Large intestine (tissue), 3 donors: ENCODE measurements at regions not wholly inside any gene's neighbourhood (a gene's known extent, or its start where the extent isn't known, plus 50 kb on each side); places are given as distances from the start of the nearest gene placed in this dataset.

Source experiments
- DNase-seq, 2 donors: peaks; one replicate each; pipeline versions ENCODE4 v3.0.0 to v3.0.0-alpha.2; 2013
- H3K27ac ChIP-seq: one replicate; pipeline ENCODE4 v1.5.1; 2013; ENCODE audit warnings: low read length
- H3K27me3 ChIP-seq: 2 replicates; pipeline ENCODE4 v1.6.1; 2013; ENCODE audit warnings: low read length; ENCODE audit not compliant: control insufficient read depth, insufficient read depth
- H3K36me3 ChIP-seq: 2 replicates; pipeline ENCODE4 v1.6.1; 2013; ENCODE audit warnings: low read length; ENCODE audit not compliant: control insufficient read depth, insufficient read depth
- H3K4me1 ChIP-seq: one replicate; pipeline ENCODE4 v1.6.1; 2013; ENCODE audit warnings: low read length; ENCODE audit not compliant: control insufficient read depth, insufficient read depth
- H3K4me3 ChIP-seq: one replicate; pipeline ENCODE4 v1.5.1; 2013; ENCODE audit warnings: low read length
- H3K9me3 ChIP-seq: one replicate; pipeline ENCODE4 v1.6.1; 2013; ENCODE audit warnings: mild to moderate bottlenecking, low read depth, low read length, moderate library complexity; ENCODE audit not compliant: control insufficient read depth
- WGBS: methylation state at CpG from one replicate; pipeline ENCODE4 v1.1.5; 2013; ENCODE audit warnings: low lambda C conversion rate; ENCODE audit not compliant: insufficient coverage; 5-methylcytosine and 5-hydroxymethylcytosine counted together

DNA sequence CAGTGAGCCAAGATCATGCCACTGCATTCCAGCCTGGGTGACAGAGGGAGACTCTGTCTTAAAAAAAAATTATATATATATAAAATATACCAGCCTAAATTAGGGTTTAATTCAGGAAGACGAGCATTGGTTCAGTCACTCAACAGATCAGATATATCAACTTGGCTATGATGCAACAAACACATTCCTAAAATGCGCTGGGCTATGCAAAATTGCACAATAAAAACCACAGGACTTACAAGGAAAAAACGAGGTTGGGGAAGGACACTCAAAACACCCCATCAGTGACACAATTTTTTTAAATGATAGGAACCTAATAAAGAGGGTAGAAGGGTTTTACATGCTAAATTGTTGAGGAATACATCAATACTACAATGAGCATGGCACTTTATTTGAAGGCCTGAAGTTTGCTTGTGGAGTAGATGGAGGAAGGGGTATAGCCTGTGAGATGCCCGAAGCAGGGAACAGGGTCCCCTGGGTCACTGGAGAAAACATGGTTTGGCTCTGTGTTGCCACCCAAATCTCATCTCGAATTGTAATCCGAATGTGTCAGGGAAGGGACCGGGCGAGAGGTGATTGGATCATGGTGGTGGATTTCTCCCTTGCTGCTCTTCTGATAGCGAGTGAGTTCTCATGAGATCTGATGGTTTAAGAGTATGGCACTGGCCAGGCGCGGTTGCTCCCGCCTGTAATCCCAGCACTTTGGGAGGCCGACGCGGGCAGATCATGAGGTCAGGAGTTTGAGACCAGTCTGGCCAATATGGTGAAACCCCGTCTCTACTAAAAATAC is 71.2 kb downstream of the TNFAIP2 start:
- no CpG with 5 or more reads among the region's 16 CpGs for WGBS
- H3K4me1 ChIP-seq = peaks cover 26% of the 10 kb centered on the region
- H3K27me3 ChIP-seq = no peaks in the 10 kb centered on the region
- peaks cover 11% of the 10 kb centered on the region for H3K9me3 ChIP-seq
- no peaks in the 10 kb centered on the region for H3K36me3 ChIP-seq
- no peak overlapping the region for H3K27ac ChIP-seq
- no peak for DNase-seq
- H3K4me3 ChIP-seq = no peak overlapping the region

- H3K4me3 ChIP-seq = no peak overlapping the region
- no CpG with 5 or more reads among the region's 22 CpGs for WGBS
- peaks cover 21% of the 10 kb centered on the region for H3K4me1 ChIP-seq
- no peaks in the 10 kb centered on the region for H3K27me3 ChIP-seq
- H3K36me3 ChIP-seq = no peaks in the 10 kb centered on the region
- H3K27ac ChIP-seq = no peak overlapping the region
- DNase-seq = peak in 1 of 2 donors; percentile 49
- H3K9me3 ChIP-seq = peaks cover 6% of the 10 kb centered on the region
Observed at GRCh38 chr14:103195828-103196615, 72.8 kb downstream of the TNFAIP2 start.

DNA sequence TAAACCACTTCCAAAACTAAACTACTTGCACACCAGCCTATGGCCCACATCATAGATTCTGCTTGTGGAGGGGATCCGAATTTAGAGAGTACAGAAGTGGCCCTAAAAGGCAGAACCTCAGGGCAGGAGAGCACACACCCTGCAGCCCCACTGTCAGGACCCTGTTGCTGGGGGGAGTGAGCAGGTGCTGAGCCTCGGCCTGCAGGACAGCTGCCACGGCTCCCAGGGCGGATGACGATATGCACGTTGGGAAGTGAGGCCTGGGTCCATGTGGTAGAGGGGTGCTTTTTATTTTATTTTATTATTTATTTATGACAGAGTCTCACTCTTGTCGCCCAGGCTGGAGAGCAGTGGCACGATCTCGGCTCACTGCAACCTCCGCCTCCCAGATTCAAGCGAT is 73.5 kb downstream of the TNFAIP2 start:
- WGBS = 100% methylated on average over 1 of the region's 11 CpGs

GRCh38 chr14:103198131-103199105 is 75.2 kb downstream of the TNFAIP2 start:
- Histone ChIP-seq H3K4me1 (peaks cover 8% of the 10 kb centered on the region), H3K27ac (peak overlapping the region; percentile 71), H3K36me3 (no peaks in the 10 kb centered on the region), H3K4me3 (no peak overlapping the region), H3K9me3 (peaks cover 15% of the 10 kb centered on the region), H3K27me3 (no peaks in the 10 kb centered on the region)
- WGBS = 75% methylated on average over 5 of the region's 14 CpGs
- DNase-seq = peak; percentile 35 to 70

More for the DNA sequence above, 73.5 kb downstream of the TNFAIP2 start:
- H3K4me3 ChIP-seq = no peak overlapping the region
- H3K9me3 ChIP-seq = peaks cover 7% of the 10 kb centered on the region
- H3K27ac ChIP-seq = no peak overlapping the region
- no peaks in the 10 kb centered on the region for H3K27me3 ChIP-seq
- DNase-seq = no peak
- no peaks in the 10 kb centered on the region for H3K36me3 ChIP-seq
- peaks cover 17% of the 10 kb centered on the region for H3K4me1 ChIP-seq

GRCh38 chr14:103199124-103199523 is 75.9 kb downstream of the TNFAIP2 start:
- WGBS = 83% methylated on average over 1 of the region's 6 CpGs
- no peaks in the 10 kb centered on the region for H3K27me3 ChIP-seq
- peaks cover 9% of the 10 kb centered on the region for H3K4me1 ChIP-seq
- H3K9me3 ChIP-seq = peaks cover 16% of the 10 kb centered on the region
- no peak overlapping the region for H3K4me3 ChIP-seq
- H3K27ac ChIP-seq = peak overlapping the region; percentile 71
- no peak for DNase-seq
- no peaks in the 10 kb centered on the region for H3K36me3 ChIP-seq

DNA sequence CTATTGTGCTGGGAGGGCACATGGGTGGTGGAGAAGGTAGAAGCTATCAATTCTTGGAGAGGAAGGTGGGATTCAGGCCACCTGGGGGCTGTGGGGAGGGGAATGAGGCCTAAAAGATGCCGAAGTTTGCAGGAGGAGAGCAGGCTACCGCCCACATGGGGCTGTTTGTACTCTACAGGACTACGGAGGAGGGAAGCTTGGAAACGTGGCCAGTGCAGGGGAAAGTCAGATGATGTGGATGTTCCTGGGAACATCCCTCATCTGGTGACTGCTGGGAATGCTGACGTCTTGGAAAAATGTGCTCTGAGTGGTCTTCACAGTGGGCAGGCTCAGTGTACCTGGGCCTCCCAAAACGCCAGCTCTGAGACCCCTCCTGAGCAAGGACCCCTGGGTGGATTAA is 78.5 kb downstream of the TNFAIP2 start:
- peaks cover 34% of the 10 kb centered on the region for H3K9me3 ChIP-seq
- no CpG with 5 or more reads among the region's 6 CpGs for WGBS

GRCh38 chr14:103204852-103205540 is 81.7 kb downstream of the TNFAIP2 start:
- no peak overlapping the region for H3K4me3 ChIP-seq
- peak; percentile 61 to 83 for DNase-seq
- H3K36me3 ChIP-seq = no peaks in the 10 kb centered on the region
- peaks cover 32% of the 10 kb centered on the region for H3K4me1 ChIP-seq
- peaks cover 34% of the 10 kb centered on the region for H3K9me3 ChIP-seq
- peak overlapping the region; percentile 88 for H3K27ac ChIP-seq
- peaks cover 11% of the 10 kb centered on the region for H3K27me3 ChIP-seq
- 33% methylated on average over 1 of the region's 5 CpGs for WGBS

More for the DNA sequence above, 78.5 kb downstream of the TNFAIP2 start:
- Histone ChIP-seq H3K27ac (no peak overlapping the region), H3K36me3 (no peaks in the 10 kb centered on the region), H3K27me3 (no peaks in the 10 kb centered on the region), H3K4me1 (peaks cover 28% of the 10 kb centered on the region), H3K4me3 (no peak overlapping the region)
- DNase-seq = no peak

DNA sequence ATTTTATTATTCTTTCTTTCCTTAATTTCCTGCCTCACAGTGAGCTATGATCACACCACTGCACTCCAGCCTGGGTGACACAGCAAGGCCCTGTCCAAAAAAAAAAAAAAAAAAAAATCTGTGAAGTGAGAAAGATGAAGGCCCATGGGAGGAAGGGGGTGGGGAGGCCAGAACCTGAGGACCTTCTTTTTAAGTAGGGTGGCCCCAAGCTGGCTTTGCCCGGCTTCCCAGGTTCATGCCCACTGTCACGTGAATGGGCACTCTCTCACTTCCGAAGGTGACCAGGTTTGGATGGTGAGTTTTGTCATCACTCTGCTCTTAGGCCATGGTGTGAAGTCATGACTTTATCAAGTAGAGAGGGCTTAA is 82.3 kb downstream of the TNFAIP2 start:
- H3K9me3 ChIP-seq = peaks cover 34% of the 10 kb centered on the region
- no peak overlapping the region for H3K4me3 ChIP-seq
- H3K27me3 ChIP-seq = peaks cover 11% of the 10 kb centered on the region
- peaks cover 32% of the 10 kb centered on the region for H3K4me1 ChIP-seq
- DNase-seq = no peak
- no CpG with 5 or more reads among the region's 3 CpGs for WGBS
- peak overlapping the region; percentile 88 for H3K27ac ChIP-seq
- no peaks in the 10 kb centered on the region for H3K36me3 ChIP-seq

GRCh38 chr14:103206023-103206481 is 82.8 kb downstream of the TNFAIP2 start:
- peaks cover 11% of the 10 kb centered on the region for H3K27me3 ChIP-seq
- no peak overlapping the region for H3K4me3 ChIP-seq
- WGBS = no CpG with 5 or more reads among the region's 4 CpGs
- peak in 1 of 2 donors; percentile 38 for DNase-seq
- peak overlapping the region; percentile 88 for H3K27ac ChIP-seq
- H3K9me3 ChIP-seq = peaks cover 34% of the 10 kb centered on the region
- no peaks in the 10 kb centered on the region for H3K36me3 ChIP-seq
- H3K4me1 ChIP-seq = peaks cover 32% of the 10 kb centered on the region
